H9 (cell line): ENCODE measurements at regions not wholly inside any gene's neighbourhood (a gene's known extent, or its start where the extent isn't known, plus 50 kb on each side); places are given as distances from the start of the nearest gene placed in this dataset.

Experiments used
- DNase-seq: peaks from one replicate; pipeline ENCODE4 v3.0.0-alpha.2; 2017
- H2AFZ ChIP-seq: one replicate; pipeline ENCODE4 v1.6.1; 2013; ENCODE audit warnings: mild to moderate bottlenecking, low read length, control low read depth, moderate library complexity
- H2AK5ac ChIP-seq: 2 replicates; pipeline ENCODE4 v1.6.1; 2013; ENCODE audit warnings: low read length, control low read depth, mixed read lengths; ENCODE audit not compliant: insufficient read length
- H2BK120ac ChIP-seq: one replicate; pipeline ENCODE4 v1.6.1; 2013; ENCODE audit warnings: low read depth, mild to moderate bottlenecking, low read length, control low read depth, inconsistent platforms; ENCODE audit not compliant: poor library complexity, severe bottlenecking
- H2BK12ac ChIP-seq: 2 replicates; pipeline ENCODE4 v1.6.1; 2013; ENCODE audit warnings: low read length, control low read depth, mixed read lengths, low read depth; ENCODE audit not compliant: insufficient read length
- H2BK15ac ChIP-seq: 2 replicates; pipeline ENCODE4 v1.6.1; 2013; ENCODE audit warnings: low read depth, low read length, control low read depth
- H2BK20ac ChIP-seq: one replicate; pipeline ENCODE4 v1.6.1; 2013; ENCODE audit warnings: low read depth, mild to moderate bottlenecking, low read length, control low read depth, inconsistent platforms; ENCODE audit not compliant: poor library complexity, severe bottlenecking
- H2BK5ac ChIP-seq: 2 replicates; pipeline ENCODE4 v1.6.1; 2013; ENCODE audit warnings: low read length, control low read depth, mixed read lengths; ENCODE audit not compliant: insufficient read length
- H3K14ac ChIP-seq: 2 replicates; pipeline ENCODE4 v1.6.1; 2013; ENCODE audit warnings: low read length, control low read depth; ENCODE audit not compliant: insufficient read depth
- H3K18ac ChIP-seq: 2 replicates; pipeline ENCODE4 v1.6.1; 2013; ENCODE audit warnings: low read depth, mild to moderate bottlenecking, mixed read lengths, low read length, control low read depth; ENCODE audit not compliant: insufficient read length
- H3K23ac ChIP-seq: 2 replicates; pipeline ENCODE4 v1.6.1; 2013; ENCODE audit warnings: low read length, control low read depth, mixed read lengths, low read depth; ENCODE audit not compliant: insufficient read length
- H3K23me2 ChIP-seq: 2 replicates; pipeline ENCODE4 v1.6.1; 2013; ENCODE audit warnings: low read depth, mild to moderate bottlenecking, mixed read lengths, low read length, control low read depth; ENCODE audit not compliant: insufficient read length, poor library complexity, severe bottlenecking
- H3K27ac ChIP-seq: 2 replicates; pipeline ENCODE4 v1.5.1; 2013; ENCODE audit warnings: low read length, control low read depth, mixed read lengths, low read depth; ENCODE audit not compliant: insufficient read length
- H3K27me3 ChIP-seq: 2 replicates; pipeline ENCODE4 v1.6.1; 2013; ENCODE audit warnings: low read length, control low read depth, inconsistent platforms; ENCODE audit not compliant: insufficient read depth
- H3K4ac ChIP-seq: 2 replicates; pipeline ENCODE4 v1.6.1; 2013; ENCODE audit warnings: low read depth, mild to moderate bottlenecking, control low read depth, inconsistent platforms, low read length, moderate library complexity
- H3K4me1 ChIP-seq: 2 replicates; pipeline ENCODE4 v1.6.1; 2013; ENCODE audit warnings: low read length, control low read depth, inconsistent platforms; ENCODE audit not compliant: insufficient read depth
- H3K4me2 ChIP-seq: 2 replicates; pipeline ENCODE4 v1.6.1; 2013; ENCODE audit warnings: low read length, control low read depth, mixed read lengths; ENCODE audit not compliant: insufficient read length, insufficient read depth
- H3K56ac ChIP-seq: 2 replicates; pipeline ENCODE4 v1.6.1; 2013; ENCODE audit warnings: low read depth, mild to moderate bottlenecking, mixed read lengths, low read length, control low read depth; ENCODE audit not compliant: insufficient read length
- H3K79me1 ChIP-seq: 2 replicates; pipeline ENCODE4 v1.6.1; 2013; ENCODE audit warnings: low read depth, mild to moderate bottlenecking, moderate library complexity, low read length, control low read depth, inconsistent platforms; ENCODE audit not compliant: insufficient read depth, poor library complexity, severe bottlenecking
- H3K79me2 ChIP-seq: 2 replicates; pipeline ENCODE4 v1.6.1; 2013; ENCODE audit warnings: low read length, control low read depth, inconsistent platforms; ENCODE audit not compliant: insufficient read depth
- H3K9ac ChIP-seq: 2 replicates; pipeline ENCODE4 v1.6.1; 2013; ENCODE audit warnings: low read length, control low read depth, mixed read lengths; ENCODE audit not compliant: insufficient read length; ENCODE audit errors: extremely low read depth
- H3K9me3 ChIP-seq: one replicate; pipeline ENCODE4 v1.6.1; 2013; ENCODE audit warnings: low read depth, low read length, inconsistent platforms; ENCODE audit not compliant: control insufficient read depth
- H3T11ph ChIP-seq: one replicate; pipeline ENCODE4 v1.6.1; 2013; ENCODE audit warnings: mild to moderate bottlenecking, low read length, control low read depth, inconsistent platforms
- H4K20me1 ChIP-seq: one replicate; pipeline ENCODE4 v1.6.1; 2013; ENCODE audit not compliant: control insufficient read depth, insufficient read length, insufficient read depth
- H4K5ac ChIP-seq: 2 replicates; pipeline ENCODE4 v1.6.1; 2013; ENCODE audit warnings: low read depth, mild to moderate bottlenecking, mixed read lengths, low read length, control low read depth; ENCODE audit not compliant: insufficient read length
- H4K8ac ChIP-seq: replicated peaks from 2 replicates; pipeline ENCODE4 v1.6.1; 2013; ENCODE audit warnings: low read length, control low read depth, mixed read lengths, low read depth; ENCODE audit not compliant: insufficient read length
- H4K91ac ChIP-seq: 2 replicates; pipeline ENCODE4 v1.6.1; 2013; ENCODE audit warnings: low read depth, mild to moderate bottlenecking, moderate library complexity, mixed read lengths, low read length, control low read depth; ENCODE audit not compliant: insufficient read length
- H3K27ac Mint-ChIP-seq, 3 experiments: 2 replicates in 2 of 3; 3 replicates in 1 of 3; pipeline ENCODE4 v1.8.0; 2020 to 2021; ENCODE audit warnings: mixed read lengths in 3 of 3, mild to moderate bottlenecking in 1 of 3, moderate library complexity in 1 of 3
- H3K27me3 Mint-ChIP-seq: 2 replicates; pipeline ENCODE4 v1.8.0; 2021; ENCODE audit warnings: low read depth, mild to moderate bottlenecking, moderate library complexity, mixed read lengths
- H3K36me3 Mint-ChIP-seq, 3 experiments: 2 replicates in 2 of 3; 3 replicates in 1 of 3; pipeline ENCODE4 v1.8.0; 2020 to 2021; ENCODE audit warnings: low read depth in 3 of 3, mixed read lengths in 3 of 3; ENCODE audit not compliant: insufficient read depth in 1 of 3
- H3K4me1 Mint-ChIP-seq, 2 experiments: 2 replicates each; pipeline ENCODE4 v1.8.0; 2020; ENCODE audit warnings: mixed read lengths in 2 of 2
- H3K4me3 Mint-ChIP-seq, 2 experiments: 2 replicates in 1 of 2; 3 replicates in 1 of 2; pipeline ENCODE4 v1.8.0; 2020 to 2021; ENCODE audit warnings: mild to moderate bottlenecking in 2 of 2, mixed read lengths in 2 of 2, moderate library complexity in 1 of 2
- H3K9me3 Mint-ChIP-seq, 2 experiments: 2 replicates in 1 of 2; 3 replicates in 1 of 2; pipeline ENCODE4 v1.8.0; 2020; ENCODE audit warnings: mild to moderate bottlenecking in 2 of 2, mixed read lengths in 2 of 2, moderate library complexity in 1 of 2
- CTCF ChIP-seq: fragments of 200-600 bp; sonication (generic); conservative IDR thresholded peaks from 3 replicates; pipeline ENCODE4 v1.8.0; 2021; ENCODE audit warnings: antibody characterized with exemption, mild to moderate bottlenecking
- WGBS: extraction: QIAGEN DNeasy Blood & Tissue Kit; methylation state at CpG from one replicate; pipeline ENCODE4 v1.1.7; 2013; ENCODE audit warnings: missing lambda C conversion rate, low lambda C conversion rate, mixed read lengths; ENCODE audit not compliant: insufficient read length; ENCODE audit errors: extremely low coverage; 5-methylcytosine and 5-hydroxymethylcytosine counted together

- no peaks in the 10 kb centered on the region for H3K79me2 ChIP-seq
- H3K36me3 Mint-ChIP-seq: no peaks in the 10 kb centered on the region; a peak in 1 of 7 replicates
- no peak overlapping the region for H3K14ac ChIP-seq
- no peak overlapping the region for H2BK15ac ChIP-seq
- no peak overlapping the region for H3K4me2 ChIP-seq
- H3T11ph ChIP-seq: no peak overlapping the region
- H3K9me3 Mint-ChIP-seq: no peaks in the 10 kb centered on the region; a peak in 1 of 5 replicates
- no peaks in the 10 kb centered on the region for H3K9me3 ChIP-seq
- H2AFZ ChIP-seq: no peak overlapping the region
- H4K91ac ChIP-seq: no peak overlapping the region
- no peak for TF ChIP-seq CTCF
- no peak overlapping the region for H2AK5ac ChIP-seq
- H3K9ac ChIP-seq: no peak overlapping the region
- no peak overlapping the region for H2BK12ac ChIP-seq
- no peak overlapping the region for H3K18ac ChIP-seq
- no peak overlapping the region for H3K27ac Mint-ChIP-seq
- H3K27me3 ChIP-seq: no peaks in the 10 kb centered on the region
- no peak overlapping the region for H3K56ac ChIP-seq
- no peak overlapping the region for H2BK120ac ChIP-seq
- no peak overlapping the region for H3K27ac ChIP-seq
- WGBS: no CpG with 5 or more reads among the region's 2 CpGs
- no peaks in the 10 kb centered on the region for H3K23me2 ChIP-seq
- no peaks in the 10 kb centered on the region for H3K27me3 Mint-ChIP-seq
- no peak overlapping the region for H2BK20ac ChIP-seq
- no peak for DNase-seq
- no peak overlapping the region for H4K5ac ChIP-seq
- H3K4me1 ChIP-seq: peaks cover 2% of the 10 kb centered on the region; the same call in 1 of the 2 replicates
- no peak overlapping the region for H3K4me3 Mint-ChIP-seq
- no peaks in the 10 kb centered on the region for H4K20me1 ChIP-seq
- H3K4ac ChIP-seq: no peak overlapping the region
- H3K4me1 Mint-ChIP-seq: peaks cover 45 to 46% of the 10 kb centered on the region in 2 experiments
- H3K79me1 ChIP-seq: no peaks in the 10 kb centered on the region
- no peak overlapping the region for H4K8ac ChIP-seq
- H3K23ac ChIP-seq: no peak overlapping the region
- no peak overlapping the region for H2BK5ac ChIP-seq
Measured at GRCh38 chr11:13103962-13104554, 94.9 kb downstream of the RASSF10 start.
